ENCODE measurements at regions not wholly inside any gene's neighbourhood (a gene's known extent, or its start where the extent isn't known, plus 50 kb on each side); places are given as distances from the start of the nearest gene placed in this dataset.

DNA sequence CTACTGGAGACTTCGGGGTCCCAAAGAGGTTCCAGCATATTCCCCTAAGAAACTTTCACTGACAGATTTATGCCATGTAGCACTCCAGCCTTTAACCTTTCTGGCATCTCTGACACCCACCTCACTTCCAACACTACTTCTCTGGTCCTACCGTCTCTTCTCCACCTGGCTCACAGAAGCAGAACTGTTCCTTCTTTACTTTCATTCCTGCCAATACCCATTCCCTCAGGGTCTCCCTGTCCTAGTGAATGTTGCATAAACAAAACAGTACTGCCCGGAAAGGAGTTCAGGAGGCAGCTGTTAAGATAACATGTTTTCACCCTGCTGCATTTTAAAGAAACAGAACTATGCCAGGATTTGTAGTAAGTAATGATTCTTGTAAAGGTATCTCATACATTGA, 136.0 kb upstream of the MIR17HG start:
- intact Hi-C loops (cut with DNase I), result no loop called here
- TF ChIP-seq, protein P1, sequence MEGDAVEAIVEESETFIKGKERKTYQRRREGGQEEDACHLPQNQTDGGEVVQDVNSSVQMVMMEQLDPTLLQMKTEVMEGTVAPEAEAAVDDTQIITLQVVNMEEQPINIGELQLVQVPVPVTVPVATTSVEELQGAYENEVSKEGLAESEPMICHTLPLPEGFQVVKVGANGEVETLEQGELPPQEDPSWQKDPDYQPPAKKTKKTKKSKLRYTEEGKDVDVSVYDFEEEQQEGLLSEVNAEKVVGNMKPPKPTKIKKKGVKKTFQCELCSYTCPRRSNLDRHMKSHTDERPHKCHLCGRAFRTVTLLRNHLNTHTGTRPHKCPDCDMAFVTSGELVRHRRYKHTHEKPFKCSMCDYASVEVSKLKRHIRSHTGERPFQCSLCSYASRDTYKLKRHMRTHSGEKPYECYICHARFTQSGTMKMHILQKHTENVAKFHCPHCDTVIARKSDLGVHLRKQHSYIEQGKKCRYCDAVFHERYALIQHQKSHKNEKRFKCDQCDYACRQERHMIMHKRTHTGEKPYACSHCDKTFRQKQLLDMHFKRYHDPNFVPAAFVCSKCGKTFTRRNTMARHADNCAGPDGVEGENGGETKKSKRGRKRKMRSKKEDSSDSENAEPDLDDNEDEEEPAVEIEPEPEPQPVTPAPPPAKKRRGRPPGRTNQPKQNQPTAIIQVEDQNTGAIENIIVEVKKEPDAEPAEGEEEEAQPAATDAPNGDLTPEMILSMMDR (IDR thresholded peaks at IDR 0.05), result no peak
- H3K27ac ChIP-seq, result no peak overlapping the region
- H3K9me3 ChIP-seq, result no peaks in the 10 kb centered on the region
- no peaks in the 10 kb centered on the region for H3K36me3 ChIP-seq
- no peaks in the 10 kb centered on the region for H3K4me1 ChIP-seq
- H3K27me3 ChIP-seq, result no peaks in the 10 kb centered on the region
- no peak for DNase-seq (ENCODE audit: low spot score in 2 of 2)
- no peak overlapping the region for H3K4me3 ChIP-seq

DNA sequence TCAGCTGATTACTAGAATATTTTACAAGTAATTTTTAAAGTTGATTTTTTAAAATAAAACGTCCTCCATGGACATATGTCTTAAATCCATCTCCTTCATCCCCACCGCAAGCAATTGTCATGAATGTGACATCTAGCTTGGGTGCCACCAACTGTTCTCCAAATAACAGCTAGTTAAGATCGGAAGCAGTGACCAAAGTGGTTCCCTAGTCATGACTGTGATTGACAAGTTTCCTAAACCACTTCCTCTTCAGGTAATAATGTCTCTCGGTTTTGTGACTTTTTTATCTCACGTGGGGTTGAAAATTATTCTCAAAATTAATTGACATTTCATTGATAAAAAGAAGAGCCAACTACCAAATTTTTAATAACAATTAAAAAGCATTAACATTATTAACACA, 135.3 kb upstream of the MIR17HG start:
- DNase-seq (ENCODE audit: low spot score in 2 of 2), result no peak
- TF ChIP-seq, protein P1 (IDR thresholded peaks at IDR 0.05), result no peak
- no peaks in the 10 kb centered on the region for H3K27me3 ChIP-seq
- intact Hi-C loops (cut with DNase I), result no loop called here
- no peak overlapping the region for H3K4me3 ChIP-seq
- H3K27ac ChIP-seq, result no peak overlapping the region
- no peaks in the 10 kb centered on the region for H3K9me3 ChIP-seq
- H3K4me1 ChIP-seq, result no peaks in the 10 kb centered on the region
- H3K36me3 ChIP-seq, result no peaks in the 10 kb centered on the region

DNA sequence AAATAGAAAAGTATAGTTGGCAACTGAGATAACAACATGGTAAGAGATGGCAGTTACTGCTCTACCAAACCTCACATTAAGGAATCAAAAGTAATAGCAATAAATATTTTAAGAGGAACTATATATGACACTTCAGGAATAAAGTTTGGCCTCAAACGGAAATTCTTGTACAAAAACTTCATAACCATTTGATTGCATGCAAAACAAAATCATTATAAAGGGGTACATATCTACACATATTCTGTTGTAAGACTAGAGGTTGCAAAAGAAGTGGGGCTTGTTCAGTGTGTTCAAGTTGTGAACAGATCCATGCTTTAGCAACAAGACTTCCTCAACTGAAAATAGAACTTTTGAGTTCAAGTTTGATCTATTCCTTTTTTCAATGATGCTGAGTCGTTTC, 133.5 kb upstream of the MIR17HG start:
- Histone ChIP-seq H3K27ac (no peak overlapping the region), H3K36me3 (no peaks in the 10 kb centered on the region), H3K4me1 (no peaks in the 10 kb centered on the region), H3K4me3 (no peak overlapping the region), H3K9me3 (no peaks in the 10 kb centered on the region), H3K27me3 (no peaks in the 10 kb centered on the region)
- no peak for DNase-seq (ENCODE audit: low spot score in 2 of 2)
- TF ChIP-seq, protein P1 (IDR thresholded peaks at IDR 0.05), result no peak
- intact Hi-C loops (cut with DNase I), result no loop called here

DNA sequence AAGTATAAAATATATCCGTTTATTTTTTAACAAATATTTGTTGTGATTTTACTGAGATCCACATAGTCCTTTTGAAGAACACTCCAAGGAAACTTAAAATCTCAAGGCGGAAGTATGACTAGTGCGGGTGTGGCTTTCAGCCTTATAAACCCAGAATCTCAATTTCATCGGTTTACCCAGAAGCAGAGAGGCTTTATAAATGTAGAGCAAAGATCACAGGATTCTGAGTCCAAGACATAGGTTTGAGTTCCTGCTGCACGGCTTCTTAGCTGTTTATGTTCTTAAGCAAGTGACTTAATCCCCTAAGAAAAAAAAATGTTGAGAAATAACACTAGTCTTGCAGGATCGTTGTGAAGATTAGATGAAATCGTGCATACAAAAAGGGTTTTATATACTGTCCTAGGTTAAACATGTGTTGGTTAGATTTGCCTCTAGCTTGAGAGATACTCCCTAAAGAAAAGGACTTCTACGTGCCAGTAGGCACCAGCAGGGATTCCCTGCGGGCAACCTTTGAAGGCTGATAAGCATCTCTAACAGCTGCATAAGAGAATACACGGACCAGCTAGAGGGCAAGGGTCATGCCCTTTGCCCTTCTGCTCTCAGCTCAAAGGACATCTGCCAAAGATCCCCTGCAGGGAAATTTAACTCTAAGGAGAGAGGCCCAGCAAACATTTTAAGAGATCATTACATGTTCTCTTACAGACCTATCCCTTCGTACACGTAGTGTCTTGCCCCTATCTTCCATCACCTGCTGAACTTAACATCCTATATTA, 130.4 kb upstream of the MIR17HG start:
- H3K36me3 ChIP-seq, result no peaks in the 10 kb centered on the region
- TF ChIP-seq, protein P1 (IDR thresholded peaks at IDR 0.05), result no peak
- H3K27ac ChIP-seq, result no peak overlapping the region
- no peak for DNase-seq (ENCODE audit: low spot score in 2 of 2)
- H3K27me3 ChIP-seq, result no peaks in the 10 kb centered on the region
- H3K4me1 ChIP-seq, result no peaks in the 10 kb centered on the region
- no peak overlapping the region for H3K4me3 ChIP-seq
- intact Hi-C loops (cut with DNase I), result no loop called here
- H3K9me3 ChIP-seq, result no peaks in the 10 kb centered on the region

DNA sequence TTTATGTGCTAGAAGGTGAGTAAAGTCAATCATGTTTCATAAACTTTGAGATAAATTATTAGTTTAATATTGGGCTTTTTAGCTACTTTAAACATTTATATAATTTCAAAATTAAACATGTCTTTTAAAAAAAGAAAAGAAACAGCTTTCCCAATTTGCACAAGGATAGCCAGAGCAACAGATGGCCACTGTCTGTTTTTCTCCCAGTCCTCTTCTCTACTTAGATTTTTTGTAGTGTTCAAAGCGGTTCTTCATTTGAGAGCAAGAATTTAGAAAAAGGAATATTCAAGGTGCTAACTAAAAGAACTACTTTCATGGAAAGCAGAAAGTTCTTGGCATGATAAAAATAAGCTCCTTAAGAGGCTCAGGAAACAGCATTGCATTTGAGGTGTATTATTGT, 128.3 kb upstream of the MIR17HG start:
- Histone ChIP-seq H3K4me3 (no peak overlapping the region), H3K27ac (no peak overlapping the region), H3K27me3 (no peaks in the 10 kb centered on the region), H3K9me3 (no peaks in the 10 kb centered on the region), H3K36me3 (no peaks in the 10 kb centered on the region), H3K4me1 (no peaks in the 10 kb centered on the region)
- TF ChIP-seq, protein P1 (IDR thresholded peaks at IDR 0.05), result no peak
- intact Hi-C loops (cut with DNase I), result no loop called here
- DNase-seq (ENCODE audit: low spot score in 2 of 2), result no peak

DNA sequence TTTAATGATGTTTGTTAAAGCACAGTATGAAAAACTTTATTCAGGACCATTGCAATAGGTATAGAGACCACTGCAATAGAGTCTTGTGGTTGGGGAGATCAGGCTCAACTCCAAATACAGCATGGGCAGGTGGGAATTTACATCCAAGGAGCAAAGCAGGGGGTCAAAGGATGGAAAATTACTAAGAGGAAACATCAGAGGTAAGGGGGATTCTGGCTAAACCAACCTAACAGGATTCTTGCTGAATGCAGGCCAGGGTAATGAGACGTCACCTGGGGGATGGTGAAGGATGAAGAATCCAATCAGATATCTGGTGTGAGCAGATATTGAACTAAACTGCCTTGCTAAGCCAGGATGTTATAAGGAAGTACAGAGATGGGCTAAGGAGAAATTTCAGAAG, 126.6 kb upstream of the MIR17HG start:
- Histone ChIP-seq H3K4me1 (no peaks in the 10 kb centered on the region), H3K4me3 (no peak overlapping the region), H3K36me3 (no peaks in the 10 kb centered on the region), H3K27ac (no peak overlapping the region), H3K27me3 (no peaks in the 10 kb centered on the region), H3K9me3 (no peaks in the 10 kb centered on the region)
- no peak for DNase-seq (ENCODE audit: low spot score in 2 of 2)
- intact Hi-C loops (cut with DNase I), result no loop called here
- TF ChIP-seq, protein P1 (IDR thresholded peaks at IDR 0.05), result no peak
